Activated CD4-positive, alpha-beta T cell treated with anti-CD3 and anti-CD28 coated beads for 4 hours (primary cell): ENCODE measurements at regions not wholly inside any gene's neighbourhood (a gene's known extent, or its start where the extent isn't known, plus 50 kb on each side); places are given as distances from the start of the nearest gene placed in this dataset.

Experiments used
- DNase-seq, 2 donors: peaks; one replicate each; pipeline ENCODE4 v3.0.0-alpha.2; 2020

DNA sequence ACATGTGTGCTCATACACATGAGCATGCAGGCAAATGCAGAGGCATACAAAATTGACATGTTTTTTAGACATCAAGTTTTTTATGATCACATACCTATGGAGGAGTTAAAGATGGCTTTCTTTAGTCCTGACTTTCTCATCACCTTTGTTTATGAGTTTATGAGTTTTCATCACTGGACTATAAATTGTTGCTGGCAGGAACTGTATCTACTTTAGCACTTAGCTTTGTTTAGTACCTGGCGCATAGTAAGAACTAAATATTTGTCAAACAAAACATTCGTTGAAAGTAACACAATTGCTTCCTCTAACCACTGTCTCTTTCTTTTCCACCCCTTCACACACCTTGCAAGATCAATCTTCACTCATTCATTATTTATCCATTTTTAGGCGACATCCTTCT is 182.6 kb downstream of the SUCNR1 start:
- no peak for DNase-seq

DNA sequence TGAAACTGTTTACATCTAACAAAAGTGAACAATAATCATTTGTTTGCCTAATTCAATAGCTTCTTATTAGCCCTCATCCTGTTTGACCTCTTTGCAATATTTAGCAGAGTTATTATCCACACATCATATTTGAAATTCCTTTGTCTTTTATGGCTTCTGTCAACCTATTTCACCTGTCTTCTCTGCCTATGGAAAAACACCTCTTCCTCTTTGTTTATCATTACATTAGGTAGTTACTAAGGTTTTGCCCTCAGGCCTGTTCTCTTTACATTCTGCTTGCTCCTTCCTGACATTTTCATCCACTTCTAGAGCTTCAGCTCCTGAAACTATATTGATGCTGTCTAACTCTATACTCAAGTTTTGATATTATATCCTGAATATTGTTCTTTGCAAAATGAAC is 183.0 kb downstream of the SUCNR1 start:
- no peak for DNase-seq

DNA sequence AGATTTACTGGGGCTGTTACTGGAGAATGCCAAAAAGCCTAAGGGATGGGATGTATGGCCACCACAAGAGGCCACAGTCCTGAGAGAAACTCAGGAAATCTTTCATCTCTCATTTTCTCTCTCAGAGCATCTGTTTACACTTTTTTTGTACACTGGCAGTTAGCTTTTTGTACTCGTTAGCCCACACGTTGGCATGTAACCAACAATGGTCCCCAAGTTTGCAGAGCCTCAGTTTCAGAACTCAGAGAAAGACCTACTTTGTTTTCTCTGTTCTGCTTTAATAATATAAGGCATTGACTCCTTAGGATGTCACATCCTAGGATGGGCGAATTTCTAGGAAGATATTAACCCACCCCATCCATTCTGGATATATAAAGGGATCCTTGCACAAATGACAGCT is 183.5 kb downstream of the SUCNR1 start:
- DNase-seq, result no peak

DNA sequence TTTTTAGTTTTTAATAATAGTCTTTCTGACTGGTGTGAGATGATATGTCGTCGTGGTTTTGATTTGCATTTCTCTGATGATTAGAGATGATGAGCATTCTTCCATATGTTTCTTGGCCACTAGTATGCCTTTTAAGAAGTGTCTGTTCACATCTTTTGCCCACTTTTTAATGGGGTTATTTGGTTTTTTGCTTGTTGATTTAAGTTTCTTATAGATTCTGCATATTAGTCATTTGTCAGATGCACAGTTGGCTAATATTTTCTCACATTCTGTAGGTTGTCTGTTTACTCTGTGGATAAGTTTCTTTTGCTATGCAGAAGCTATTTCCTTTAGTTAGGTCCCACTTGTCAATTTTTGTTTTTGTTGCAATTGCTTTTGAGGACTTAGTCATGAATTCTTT is 185.4 kb downstream of the SUCNR1 start:
- DNase-seq, result no peak

DNA sequence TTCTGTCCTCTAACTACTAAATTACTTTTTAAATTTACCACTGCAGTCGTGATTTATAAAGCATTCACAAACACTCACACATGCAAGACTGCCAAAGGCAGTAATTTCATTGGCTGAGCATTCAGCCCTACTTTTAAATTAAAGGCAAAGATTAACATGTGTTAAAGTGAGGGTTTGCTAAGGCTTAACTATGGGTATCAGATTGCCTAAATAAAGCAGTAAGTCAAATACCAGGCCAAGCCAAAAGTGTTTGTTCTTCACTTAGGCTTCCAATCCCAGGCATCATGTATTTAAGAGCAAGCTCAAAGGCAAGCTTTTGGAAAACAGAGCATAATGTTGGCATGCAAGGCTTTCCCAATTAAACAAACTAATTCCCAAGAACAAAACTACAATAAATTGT is 187.3 kb downstream of the SUCNR1 start:
- no peak for DNase-seq

DNA sequence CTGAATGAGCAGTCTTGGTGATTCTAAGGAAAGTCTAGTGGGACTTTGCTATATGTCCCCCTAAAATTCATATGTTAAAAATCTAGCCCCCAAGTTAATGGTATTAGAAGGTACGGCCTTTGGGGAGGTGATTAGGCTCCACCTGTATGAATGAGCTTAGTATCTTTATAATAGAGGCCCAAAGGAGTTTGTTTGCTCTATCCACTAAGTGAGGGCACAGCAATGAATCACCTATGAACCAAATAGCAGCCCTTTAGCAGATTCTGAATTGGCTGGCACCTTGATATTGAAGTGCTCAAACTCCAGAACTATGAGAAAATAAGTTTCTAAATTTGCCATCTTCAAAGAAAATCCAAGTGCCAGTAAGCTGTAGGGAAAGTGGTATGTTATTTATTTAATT is 187.9 kb downstream of the SUCNR1 start:
- no peak for DNase-seq

DNA sequence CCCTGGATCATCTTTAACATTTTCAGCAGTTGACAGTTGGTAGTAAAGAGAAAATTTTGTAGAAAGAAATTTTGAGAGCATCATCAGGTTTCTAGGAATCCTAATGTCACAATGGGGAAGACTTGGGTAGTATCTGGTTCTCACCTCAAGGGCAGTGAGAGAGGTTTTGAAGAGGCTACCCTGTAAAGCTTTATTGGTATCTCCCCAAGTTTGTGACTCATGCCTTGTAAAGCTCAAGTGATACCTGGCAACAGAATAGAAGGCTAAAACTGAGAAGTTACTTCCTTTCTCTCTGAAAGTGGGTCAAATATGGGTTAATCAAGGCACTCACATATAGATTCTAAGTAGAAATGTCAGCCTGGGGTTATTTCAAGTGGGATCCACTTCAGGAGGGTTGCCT is 196.4 kb downstream of the SUCNR1 start:
- no peak for DNase-seq

DNA sequence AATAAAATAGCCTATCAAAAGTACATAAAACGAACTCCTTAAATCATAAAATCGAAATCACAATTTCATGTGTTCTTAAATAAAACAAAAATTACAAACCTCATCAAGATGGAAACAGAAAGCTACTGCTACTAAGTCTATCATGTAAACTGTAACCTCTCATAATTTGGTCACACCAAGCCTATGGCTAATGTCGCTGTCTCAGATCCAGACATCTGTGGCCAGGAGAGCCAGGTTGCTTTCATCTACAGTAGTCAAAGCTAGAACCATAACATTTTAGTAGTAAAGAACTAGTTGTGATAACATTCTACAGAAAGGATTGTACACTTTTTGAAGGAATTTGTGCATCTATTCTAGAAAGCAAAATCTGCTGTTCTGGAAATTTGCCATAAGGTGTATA is 197.4 kb upstream of the MBNL1 start:
- DNase-seq, result no peak

DNA sequence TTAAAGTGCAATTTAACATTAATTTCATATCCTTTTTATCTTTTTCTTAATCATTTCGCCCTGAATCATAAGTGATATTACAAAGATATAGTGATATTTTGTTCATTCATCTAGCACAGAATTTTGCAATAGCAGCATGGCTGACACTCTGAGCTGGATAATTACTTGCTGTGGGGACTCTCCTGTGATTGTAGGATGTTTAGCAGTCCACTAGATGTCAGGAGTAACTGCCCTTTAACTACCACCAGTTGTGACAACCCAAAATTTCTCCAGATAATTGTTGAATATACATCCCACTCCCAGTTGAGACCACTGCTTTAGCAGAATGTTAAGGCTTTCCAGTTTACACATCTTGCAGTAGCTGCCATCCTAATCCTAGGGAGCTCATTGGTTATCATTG is 196.8 kb upstream of the MBNL1 start:
- DNase-seq, result peak in 1 of 2 donors; percentile 4

DNA sequence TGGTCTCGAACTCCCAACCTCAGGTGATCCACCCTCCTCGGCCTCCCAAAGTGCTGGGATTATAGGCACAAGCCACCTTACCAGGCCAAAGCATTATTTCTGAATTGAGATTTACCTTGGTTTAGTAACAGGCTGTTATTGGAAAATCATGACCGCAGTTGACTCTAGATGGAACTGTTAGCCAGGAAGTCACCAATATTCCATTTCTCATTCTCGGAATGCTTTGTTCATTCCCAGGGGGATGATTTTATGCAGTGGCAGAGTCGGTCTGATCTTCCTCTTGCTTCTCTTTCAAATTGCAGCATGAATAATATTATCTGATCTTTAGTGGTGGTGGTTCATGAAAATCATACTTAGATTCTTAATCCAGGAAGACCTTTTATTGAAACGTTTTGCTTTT is 195.5 kb upstream of the MBNL1 start:
- DNase-seq, result no peak

DNA sequence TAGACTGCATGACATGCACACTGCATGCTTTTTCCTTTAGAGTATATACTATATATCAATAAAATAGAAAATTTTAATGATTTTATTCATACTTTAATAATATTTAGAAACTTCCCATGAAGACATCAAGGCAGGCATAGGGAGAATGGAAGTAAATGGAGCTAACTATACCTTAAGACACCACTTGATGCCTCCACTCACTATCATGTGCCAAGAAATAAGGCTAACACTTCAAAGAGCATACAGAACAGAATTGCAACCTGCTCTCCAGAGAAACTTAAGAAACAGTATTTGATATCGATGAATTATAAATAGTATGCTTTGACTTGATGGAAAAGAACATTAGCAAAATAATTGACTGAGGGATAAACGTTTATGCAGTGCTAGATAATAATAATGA is 192.6 kb upstream of the MBNL1 start:
- DNase-seq, result no peak

DNA sequence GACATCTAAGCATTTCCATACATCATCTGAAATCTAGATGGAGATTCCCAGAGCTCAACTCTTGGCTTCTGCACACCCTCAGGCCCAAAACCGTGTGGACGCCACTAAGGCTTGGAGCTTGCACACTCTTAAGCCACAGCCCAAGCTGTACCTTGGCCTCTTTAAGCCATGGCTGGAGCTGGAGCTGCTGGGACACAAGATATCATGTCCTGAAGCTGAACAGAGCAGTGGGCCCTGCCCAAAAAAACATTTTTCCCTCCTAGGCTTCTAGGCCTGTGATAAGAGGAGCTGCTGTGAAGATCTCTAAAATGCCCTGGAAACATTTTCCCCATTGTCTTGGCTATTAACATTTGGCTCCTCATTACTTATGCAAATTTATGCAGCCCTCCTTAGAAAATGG is 188.7 kb upstream of the MBNL1 start:
- DNase-seq, result no peak

DNA sequence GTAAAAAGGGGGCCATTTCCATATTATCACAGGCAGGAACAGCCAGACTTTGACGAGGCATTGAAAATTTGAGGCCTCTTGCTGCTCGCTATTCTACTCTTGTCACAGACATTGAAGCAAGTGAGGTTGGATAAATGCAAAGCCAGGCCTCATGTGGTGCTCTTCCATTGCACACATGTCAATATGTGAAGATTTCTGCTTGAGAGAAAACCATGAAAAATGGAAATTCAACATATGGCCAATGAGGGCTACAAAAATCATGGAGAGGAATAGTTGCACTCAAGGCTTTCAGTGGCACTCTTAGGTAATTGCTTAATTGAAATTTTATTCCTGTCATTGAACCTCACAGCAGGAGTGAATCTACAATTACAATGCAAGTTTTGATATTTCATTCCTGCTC is 185.6 kb upstream of the MBNL1 start:
- DNase-seq, result no peak

DNA sequence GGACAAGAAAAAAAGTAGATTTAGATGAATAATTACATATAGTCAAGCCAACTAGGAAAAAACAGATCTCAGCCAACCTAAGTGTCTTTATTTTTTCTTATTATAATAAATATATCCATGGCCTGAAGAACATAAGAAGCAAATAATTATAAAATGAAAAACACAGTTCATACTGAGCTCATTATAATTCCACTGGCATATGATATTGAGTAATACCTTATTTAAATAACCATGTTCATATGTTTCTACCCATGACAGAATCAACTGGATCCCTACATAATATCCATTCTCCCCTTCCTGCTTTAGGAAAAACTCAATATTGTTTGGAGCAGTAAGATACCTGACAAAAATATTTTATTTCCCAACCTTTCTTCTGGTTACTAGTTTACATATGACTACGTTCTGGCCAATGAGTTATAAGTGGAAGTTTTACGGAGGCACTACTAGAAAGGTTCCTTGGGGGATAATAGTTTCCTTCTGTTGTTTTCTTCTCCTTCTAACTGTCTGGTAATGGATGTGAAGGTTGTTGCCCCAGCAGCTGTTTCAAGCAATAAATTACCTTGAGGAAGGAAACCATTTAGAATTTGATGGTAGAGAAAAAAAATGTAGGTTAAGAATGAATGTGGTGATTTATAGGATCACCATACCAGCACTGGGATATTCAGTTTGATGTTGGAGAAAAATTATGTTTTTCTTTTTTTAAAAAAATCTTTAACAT is 184.1 kb upstream of the MBNL1 start:
- no peak for DNase-seq

DNA sequence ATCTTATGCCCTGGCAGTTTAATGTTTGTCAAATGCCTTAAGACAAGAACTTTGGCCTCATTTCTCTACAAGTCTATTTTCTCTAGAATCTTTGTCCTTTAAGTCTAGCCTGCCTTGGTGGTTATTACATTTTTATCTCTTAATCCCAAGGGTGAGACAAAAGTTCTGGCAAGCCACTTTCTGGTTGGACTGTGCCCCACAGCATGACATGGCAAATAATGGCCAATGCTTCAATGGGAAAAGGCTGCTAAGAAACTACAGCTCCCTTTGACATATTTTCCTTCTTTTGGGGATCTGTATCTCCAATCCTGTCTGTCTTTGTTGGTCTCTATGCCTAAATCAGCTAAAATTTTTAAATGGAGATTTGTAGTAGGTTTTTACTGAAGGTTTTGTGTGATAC is 181.6 kb upstream of the MBNL1 start:
- no peak for DNase-seq

DNA sequence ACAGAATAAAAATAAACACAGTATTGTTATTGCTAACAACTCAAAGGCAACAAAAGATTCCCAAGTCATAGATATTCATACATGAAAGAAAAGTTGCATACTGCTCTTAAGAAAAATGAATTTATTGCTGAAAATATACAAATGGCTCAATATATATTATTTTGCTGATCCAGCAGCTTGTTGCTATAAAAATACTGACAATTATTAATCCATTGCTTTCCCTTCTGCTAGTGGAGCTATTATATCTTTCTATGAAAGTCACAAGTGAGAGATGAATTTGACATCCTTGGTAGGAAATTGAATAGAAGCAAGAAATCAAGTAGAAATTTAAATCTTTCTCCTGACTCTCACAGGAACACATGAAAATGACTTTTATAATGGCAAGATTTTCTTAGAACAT is 179.2 kb upstream of the MBNL1 start:
- no peak for DNase-seq

DNA sequence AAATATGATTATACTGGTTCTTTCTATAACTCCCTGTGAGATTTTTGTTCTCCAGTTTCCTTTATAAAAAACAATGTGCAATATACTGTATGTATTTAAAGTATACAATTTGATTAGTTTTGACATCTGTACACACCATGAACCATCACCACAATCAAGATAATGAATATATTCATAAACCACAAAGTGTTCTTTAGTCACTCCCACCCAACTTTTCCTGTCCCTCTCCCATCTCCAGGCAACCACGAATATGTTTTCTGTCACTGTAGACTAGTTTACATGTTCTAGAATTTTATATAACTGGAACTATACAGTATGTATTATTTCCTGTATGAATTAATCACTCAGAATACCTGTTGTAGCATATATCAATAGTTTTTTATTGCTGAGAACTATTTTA is 177.0 kb upstream of the MBNL1 start:
- no peak for DNase-seq

DNA sequence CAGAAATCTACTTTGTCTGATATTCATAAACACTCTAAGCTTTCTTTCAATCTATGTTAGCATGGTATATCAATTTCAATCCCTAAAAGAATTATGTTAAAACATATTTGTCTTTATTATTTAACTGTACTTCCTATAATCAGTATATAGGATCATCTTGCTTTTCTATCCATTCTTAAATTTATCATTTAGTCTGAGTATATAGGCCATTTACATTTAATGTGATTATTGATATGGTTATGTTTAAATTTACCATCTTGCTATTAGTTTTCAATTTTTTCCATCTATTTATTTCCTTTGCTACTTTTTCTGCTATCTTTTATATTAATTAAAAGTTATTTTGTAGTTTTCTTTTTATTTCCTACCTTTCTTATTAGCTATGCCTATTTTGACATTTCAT is 174.8 kb upstream of the MBNL1 start:
- DNase-seq, result no peak

DNA sequence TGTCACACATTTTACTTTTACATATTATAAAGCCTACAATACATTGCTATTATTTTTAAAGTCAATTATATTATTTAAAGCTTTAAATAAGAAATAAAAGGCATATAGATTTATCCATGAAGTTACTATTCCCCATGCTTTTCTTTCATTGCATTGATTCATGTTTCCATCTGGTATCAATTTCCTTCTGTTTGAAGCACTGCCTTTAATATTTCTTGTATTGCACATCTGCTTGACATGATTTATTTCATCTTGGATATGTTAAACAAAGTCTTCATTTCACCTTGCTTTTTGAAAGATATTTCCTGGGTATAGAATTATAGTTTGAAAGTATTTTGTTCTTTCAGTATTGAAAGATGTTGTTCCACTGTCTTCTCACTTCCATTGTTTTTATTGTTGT is 174.3 kb upstream of the MBNL1 start:
- no peak for DNase-seq

DNA sequence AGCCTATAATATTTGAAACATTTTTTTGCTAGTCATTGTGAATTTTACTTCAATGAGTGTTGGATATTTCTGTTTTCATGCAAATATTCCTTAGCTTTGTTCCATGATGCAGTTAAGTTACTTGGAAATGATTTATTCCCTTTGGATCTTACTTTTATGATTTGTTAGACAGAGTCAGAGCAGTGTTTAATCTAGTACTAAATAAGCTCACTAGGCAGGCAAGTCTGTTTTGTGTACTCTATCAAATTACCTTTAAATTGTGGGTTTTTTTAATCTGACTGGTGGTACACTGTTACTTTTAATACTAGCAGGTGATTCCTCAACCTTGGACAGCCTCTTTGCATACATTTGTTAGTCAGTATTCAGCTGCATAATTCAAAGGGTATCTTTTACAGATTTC is 173.3 kb upstream of the MBNL1 start:
- no peak for DNase-seq

DNA sequence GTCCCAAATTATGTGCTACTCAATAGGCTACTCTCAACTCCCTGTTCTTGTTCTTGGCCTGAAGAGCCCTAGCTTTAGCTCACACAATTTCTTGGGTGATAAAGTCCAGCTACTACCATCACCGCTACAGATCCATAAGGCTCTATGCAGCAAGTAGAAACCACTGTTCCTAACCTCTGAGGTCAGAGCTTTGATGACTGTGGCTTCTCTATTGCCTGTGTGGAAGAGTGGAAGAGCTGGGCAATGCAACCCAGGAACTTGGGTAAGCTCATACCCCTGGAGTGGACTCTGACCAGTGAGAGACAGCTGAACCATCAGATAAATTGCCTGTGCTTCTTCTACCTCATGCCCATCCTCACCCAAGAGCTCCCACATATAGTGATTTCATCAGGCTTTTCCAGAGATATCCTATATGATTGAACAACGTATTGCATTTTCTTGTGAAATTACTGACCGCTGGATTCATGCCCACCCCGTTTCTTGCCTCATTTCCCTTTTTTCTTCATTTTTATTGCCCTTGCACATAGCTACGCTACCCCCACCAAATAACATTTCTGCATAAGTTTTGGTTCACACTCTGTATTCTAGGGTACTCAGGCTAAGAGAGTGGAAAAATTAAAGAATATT is 172.3 kb upstream of the MBNL1 start:
- DNase-seq, result no peak

DNA sequence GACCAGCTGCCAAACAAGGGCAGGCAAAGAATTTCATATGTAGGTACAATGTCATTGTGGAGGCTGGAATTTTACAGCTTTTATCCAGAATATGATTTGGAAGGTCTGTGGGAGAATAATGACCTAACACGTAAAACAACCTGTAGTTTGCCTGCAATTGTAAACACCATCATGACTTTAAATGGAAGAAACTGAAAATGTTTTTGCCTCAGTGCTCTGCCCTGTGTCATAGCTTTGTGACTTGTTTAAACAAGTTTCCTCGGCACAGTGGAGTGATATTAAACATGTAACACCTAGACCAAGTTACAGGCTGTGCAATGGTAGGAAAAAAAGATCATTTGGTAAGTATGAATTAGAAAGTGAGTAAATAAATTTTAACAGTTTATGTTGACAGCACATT is 171.6 kb upstream of the MBNL1 start:
- DNase-seq, result no peak

DNA sequence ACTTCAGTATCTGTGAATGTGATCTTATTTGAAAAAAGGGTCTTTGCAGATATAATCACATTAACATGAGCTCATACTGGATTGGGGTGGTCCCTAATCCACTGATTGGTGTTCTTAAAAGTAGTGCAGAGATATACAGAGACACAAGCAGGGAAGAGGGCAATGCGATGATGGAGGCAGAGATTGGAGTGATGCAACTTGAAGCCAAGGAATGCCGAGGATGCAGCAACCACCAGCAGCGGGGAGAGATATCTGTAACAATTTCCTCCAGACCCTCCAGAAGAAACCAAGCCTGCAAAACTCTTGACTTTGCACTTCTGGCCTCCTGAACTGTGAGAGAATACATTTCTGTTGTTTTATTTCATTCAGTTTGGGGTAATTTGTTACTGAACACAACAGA is 171.0 kb upstream of the MBNL1 start:
- no peak for DNase-seq

DNA sequence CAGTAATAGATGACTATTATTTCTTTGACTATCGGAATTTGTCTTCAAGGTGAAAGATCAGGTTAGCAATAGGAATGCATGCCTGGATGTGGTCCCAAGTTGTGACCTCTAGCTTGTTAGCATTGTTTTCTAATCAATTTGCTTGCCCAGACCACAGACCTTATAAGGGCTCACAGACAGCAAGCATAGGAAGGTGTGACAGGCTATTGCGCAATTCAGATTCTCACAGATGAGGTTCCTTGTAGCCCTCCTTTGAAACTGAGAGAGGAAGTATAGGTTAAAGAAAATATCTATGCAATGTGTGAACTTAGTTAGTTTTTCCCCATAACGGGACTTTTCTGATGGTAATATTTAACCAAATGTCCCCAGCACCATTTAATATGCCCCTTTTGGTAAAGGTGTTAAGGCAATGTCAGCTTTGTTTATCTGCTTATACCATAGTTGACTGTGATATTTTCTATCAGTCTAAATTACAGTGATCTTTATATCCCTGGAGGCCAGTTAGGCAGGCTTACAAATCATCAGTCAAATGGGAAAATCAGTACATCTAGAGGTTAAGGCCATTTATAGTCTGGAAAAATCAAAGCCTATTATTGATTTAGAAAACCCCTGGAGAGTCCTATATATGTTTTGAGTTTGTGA is 168.1 kb upstream of the MBNL1 start:
- DNase-seq, result no peak

DNA sequence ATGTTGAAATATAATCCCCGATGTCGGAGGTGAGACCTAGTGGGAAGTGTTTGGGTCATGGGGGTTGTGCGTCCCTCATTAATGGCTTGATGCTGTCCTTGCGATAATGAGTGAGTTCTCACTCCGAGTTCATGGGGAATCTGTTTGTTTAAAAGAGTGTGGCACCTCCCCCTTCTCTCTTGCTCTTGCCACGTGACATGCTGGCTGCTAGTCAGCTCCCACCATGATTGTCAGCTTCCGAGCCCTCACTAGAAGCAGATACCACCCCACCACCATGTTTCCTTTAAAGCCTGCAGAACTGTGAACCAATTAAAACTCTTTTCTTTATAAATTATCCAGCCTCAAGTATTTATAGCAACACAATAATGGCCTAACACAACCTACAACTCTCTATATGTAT is 166.3 kb upstream of the MBNL1 start:
- DNase-seq, result no peak
